Epithelial cell of proximal tubule (primary cell): ENCODE measurements at regions not wholly inside any gene's neighbourhood (a gene's known extent, or its start where the extent isn't known, plus 50 kb on each side); places are given as distances from the start of the nearest gene placed in this dataset.
"Not testable (repeated sequence)": the region's sequence is repeated elsewhere in the genome, so short reads cannot be mapped to it uniquely, and the experiment has no call there.

Experiments
- DNase-seq: peaks from one replicate; pipeline ENCODE4 v3.0.0-alpha.2; 2011; ENCODE audit warnings: low read depth
- H3K4me3 ChIP-seq: 2 replicates; pipeline ENCODE4 v1.5.1; 2011; ENCODE audit warnings: low read depth, mild to moderate bottlenecking, low read length
- CTCF ChIP-seq: conservative IDR thresholded peaks from 2 replicates; pipeline ENCODE4 v1.5.1; 2012; ENCODE audit warnings: low read depth, mild to moderate bottlenecking, low read length

- no peak for TF ChIP-seq CTCF
- H3K4me3 ChIP-seq: no peak overlapping the region
- no peak for DNase-seq
Observed at GRCh38 chr16:17970157-17970765, 366.3 kb downstream of the NPIPA8 start.

DNA sequence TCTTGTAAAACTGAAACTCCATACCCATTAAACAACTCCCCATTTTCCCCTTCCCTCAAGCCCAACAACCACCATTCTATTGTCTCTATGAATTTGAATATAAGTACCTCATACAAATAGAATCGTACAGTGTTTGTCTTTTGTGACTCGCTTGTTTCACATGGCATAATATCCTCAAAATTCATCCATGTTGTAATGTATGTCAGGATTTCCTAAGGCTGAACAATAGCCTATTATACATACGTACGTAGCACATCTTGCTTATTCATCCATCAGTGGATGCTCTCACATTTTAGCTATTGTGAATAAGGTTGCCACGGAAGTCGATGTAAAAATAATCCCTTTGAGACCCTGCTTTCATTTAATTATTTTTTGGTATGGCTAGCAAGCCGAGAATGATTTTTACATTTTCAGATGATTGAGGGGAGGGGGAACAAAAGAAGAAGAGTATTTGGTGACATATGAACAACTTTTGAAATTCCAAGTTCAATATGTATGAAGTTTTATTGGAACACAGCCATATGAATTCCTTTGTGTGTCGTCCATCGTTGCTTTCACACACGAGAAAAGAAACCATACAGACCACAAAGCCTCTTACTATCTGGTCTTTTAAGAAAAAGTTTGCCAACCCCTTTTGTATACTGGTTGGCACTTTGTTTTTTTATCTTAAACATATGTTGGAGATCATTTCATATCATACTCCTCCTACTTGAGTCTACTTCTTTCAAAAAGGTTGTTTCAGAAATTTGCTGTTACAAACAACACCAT lies 371.2 kb downstream of the NPIPA8 start:
- no peak overlapping the region for H3K4me3 ChIP-seq
- DNase-seq: no peak
- TF ChIP-seq CTCF: no peak

GRCh38 chr16:17964196-17964595 lies 372.3 kb downstream of the NPIPA8 start:
- no peak overlapping the region for H3K4me3 ChIP-seq
- no peak for TF ChIP-seq CTCF
- DNase-seq: no peak

DNA sequence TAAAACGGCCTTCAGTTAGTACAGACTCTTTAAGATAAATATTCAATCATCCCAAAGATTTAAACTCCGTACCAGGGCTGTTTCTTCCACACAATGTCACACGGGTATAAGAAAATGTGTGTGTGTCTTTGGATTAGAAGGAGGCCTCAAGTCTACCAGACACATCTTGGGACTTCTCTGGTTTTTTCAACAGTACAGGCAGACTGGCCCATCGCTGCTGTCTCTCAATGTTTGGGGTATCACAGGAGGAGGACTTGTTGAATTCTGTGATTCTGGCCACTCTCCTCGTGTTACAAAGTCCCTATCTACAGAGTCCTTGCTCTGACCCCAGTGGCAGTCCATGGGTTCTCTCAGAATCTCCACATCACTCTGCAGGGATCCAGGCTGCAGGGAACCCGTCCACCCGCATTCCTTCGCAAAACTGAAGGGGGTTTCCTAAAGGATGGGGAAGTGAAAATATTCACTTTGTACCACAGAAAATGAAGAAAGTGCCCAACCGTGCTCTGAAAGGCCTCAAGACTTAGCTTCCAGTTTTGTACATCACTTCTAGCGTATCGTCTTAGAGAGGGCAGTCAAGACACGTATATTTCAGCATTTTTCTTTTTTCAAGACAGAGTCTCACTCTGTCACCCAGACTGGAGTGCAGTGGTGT lies 373.2 kb downstream of the NPIPA8 start:
- no peak overlapping the region for H3K4me3 ChIP-seq
- no peak for TF ChIP-seq CTCF
- DNase-seq: no peak

DNA sequence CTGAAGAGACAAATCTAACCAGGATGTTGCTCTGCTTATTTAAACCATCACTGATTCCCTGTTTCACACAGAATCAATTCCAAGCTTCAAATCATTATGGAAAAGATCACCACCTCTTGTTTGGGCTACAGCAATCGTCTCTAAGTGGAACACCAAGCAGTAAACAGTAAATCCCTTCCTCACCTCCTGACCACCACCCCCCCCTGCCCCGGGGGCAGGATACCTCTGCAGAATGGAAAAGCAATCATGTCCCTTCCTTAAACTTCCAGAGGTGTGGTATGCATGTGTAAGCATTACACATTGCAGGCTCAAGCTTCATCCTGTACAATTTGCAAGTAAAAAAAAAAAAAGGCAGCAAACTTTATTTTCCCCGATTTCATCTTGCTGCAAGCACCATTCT lies 373.8 kb downstream of the NPIPA8 start:
- no peak overlapping the region for H3K4me3 ChIP-seq
- TF ChIP-seq CTCF: no peak
- no peak for DNase-seq

DNA sequence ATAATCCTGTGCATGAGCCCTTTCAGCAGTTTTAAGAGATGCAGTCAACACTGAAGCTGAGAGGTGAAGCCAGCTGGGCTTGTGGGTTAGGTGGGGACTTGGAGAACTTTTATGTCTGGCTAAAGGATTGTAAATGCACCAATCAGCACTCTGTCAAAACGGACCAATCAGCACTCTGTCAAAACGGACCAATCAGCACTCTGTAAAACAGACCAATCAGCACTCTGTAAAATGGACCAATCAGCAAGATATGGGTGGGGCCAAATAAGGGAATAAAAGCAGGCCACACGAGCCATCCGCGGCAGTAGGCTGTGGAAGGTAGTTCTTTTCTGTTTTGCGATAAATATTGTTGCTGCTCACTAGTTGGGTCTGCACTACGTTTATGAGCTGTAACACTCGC lies 374.7 kb downstream of the NPIPA8 start:
- H3K4me3 ChIP-seq, DNase-seq: not testable (repeated sequence)

DNA sequence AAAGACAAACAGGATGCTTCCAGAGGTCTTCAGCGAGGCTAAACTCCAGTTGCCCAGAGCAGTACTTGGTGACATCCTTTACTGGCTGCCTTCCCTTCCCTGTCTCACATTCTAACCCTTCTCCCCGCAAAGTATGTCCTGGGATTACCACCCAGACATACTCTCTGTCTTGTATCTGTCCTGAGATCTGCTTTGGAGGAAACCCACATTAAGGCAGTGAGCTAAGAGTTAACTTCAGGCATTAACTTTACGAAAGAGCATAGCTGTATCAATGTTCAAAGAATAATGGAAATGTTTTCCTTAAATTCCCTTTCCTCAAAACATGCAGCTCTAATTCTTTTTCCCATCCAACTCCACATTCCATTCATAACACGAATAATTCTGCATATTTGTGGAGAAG lies 385.2 kb downstream of the NPIPA8 start:
- H3K4me3 ChIP-seq: no peak overlapping the region
- no peak for DNase-seq
- no peak for TF ChIP-seq CTCF
